ENCODE measurements at regions not wholly inside any gene's neighbourhood (a gene's known extent, or its start where the extent isn't known, plus 50 kb on each side); places are given as distances from the start of the nearest gene placed in this dataset.

DNA sequence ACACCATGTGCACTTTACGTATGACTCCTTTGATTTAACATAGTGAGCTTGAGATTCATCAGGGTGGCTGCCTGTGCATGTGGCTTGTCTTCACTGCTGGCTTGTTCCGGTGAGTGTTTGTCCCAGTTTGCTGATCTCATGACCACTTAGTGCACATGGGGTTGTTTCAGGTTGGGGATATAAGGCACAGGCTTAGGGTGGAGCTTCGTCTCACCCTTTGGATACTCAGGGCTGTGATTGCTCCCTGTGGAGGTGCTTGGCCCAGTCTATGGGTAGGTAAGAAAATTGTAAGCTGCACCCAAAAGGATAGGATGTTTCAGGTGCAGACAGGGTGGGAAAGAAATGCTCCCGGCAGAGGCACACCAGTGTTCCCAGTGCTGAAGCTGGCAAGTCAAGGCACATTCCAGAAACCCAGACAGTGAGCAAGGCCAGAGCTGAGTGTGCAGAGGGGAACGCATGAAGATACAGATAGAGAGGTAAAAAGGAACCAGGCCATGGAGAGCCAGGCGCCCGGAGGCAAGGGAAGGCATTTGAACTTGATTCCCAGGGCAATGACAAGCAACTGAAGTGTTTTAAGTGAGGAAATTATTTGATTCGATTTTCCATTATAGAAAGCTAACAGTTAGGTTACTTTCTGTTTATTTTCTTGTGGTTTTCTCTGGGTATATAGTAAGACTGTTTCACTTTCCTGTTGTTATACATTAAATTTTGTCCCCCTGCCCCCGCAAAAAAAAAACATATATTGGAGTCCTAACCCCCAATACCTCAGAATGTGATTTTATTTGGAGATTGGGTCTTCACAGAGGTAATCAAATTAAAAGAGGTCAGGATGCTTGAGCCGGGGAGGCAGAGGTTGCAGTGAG lies 289.8 kb upstream of the KLF6 start:
- TF ChIP-seq POLR2AphosphoS5 (IDR thresholded peaks at IDR 0.05; ENCODE audit: low read depth, low read length), result no peak
- no peak for TF ChIP-seq POLR2A (IDR thresholded peaks at IDR 0.05; ENCODE audit: low read depth, low read length)
- TF ChIP-seq SPI1 (IDR thresholded peaks at IDR 0.05; ENCODE audit: low read depth, low read length), result no peak
- TF ChIP-seq TAF1 (IDR thresholded peaks at IDR 0.05; ENCODE audit: low read depth, low read length), result no peak
- no peak for TF ChIP-seq POU2F2 (IDR thresholded peaks at IDR 0.05; ENCODE audit: low read depth, low read length)
- no peak for TF ChIP-seq PAX5 (IDR thresholded peaks at IDR 0.05; ENCODE audit: insufficient read depth, low read length, severe bottlenecking)
